ENCODE measurements at regions not wholly inside any gene's neighbourhood (a gene's known extent, or its start where the extent isn't known, plus 50 kb on each side); places are given as distances from the start of the nearest gene placed in this dataset.

- H3K27me3 Mint-ChIP-seq, result no peaks in the 10 kb centered on the region
- peaks cover 0 to 23% (median 4%) of the 10 kb centered on the region in 7 donors for H3K9me3 Mint-ChIP-seq
- no peaks in the 10 kb centered on the region for H3K36me3 Mint-ChIP-seq
- Histone ChIP-seq H3K4me3 (ENCODE audit: low read depth, low read length) (no peak overlapping the region), H3K4me1 (ENCODE audit: control insufficient read depth, insufficient read depth, low read length, poor library complexity, severe bottlenecking) (no peaks in the 10 kb centered on the region), H3K27ac (ENCODE audit: insufficient read depth, low read length, poor library complexity, severe bottlenecking) (no peak overlapping the region), H3K36me3 (ENCODE audit: control insufficient read depth, insufficient read depth, low read length) (no peaks in the 10 kb centered on the region), H3K27me3 (ENCODE audit: control insufficient read depth, insufficient read depth, low read length) (no peaks in the 10 kb centered on the region), H3K9me3 (ENCODE audit: control insufficient read depth in 2 of 2, low read length in 2 of 2) (peaks cover 0 to 5% of the 10 kb centered on the region in 2 experiments)
- ATAC-seq (ENCODE audit: low read depth in 2 of 2), result no peak
- no peak for DNase-seq
- H3K4me3 Mint-ChIP-seq, result no peak overlapping the region
- H3K27ac Mint-ChIP-seq, result no peak overlapping the region
- H3K4me1 Mint-ChIP-seq, result no peaks in the 10 kb centered on the region
These were observed 569.0 kb downstream of the TAF11L14 start for GRCh38 chr5:18203296-18203695.

- H3K4me3 Mint-ChIP-seq, result no peak overlapping the region
- peaks cover 0 to 31% (median 5%) of the 10 kb centered on the region in 7 donors for H3K9me3 Mint-ChIP-seq
- H3K36me3 ChIP-seq (ENCODE audit: control insufficient read depth, insufficient read depth, low read length), result no peaks in the 10 kb centered on the region
- no peaks in the 10 kb centered on the region for H3K4me1 ChIP-seq (ENCODE audit: control insufficient read depth, insufficient read depth, low read length, poor library complexity, severe bottlenecking)
- H3K27me3 ChIP-seq (ENCODE audit: control insufficient read depth, insufficient read depth, low read length), result no peaks in the 10 kb centered on the region
- no peak overlapping the region for H3K27ac ChIP-seq (ENCODE audit: insufficient read depth, low read length, poor library complexity, severe bottlenecking)
- H3K4me3 ChIP-seq (ENCODE audit: low read depth, low read length), result no peak overlapping the region
- H3K4me1 Mint-ChIP-seq, result no peaks in the 10 kb centered on the region
- H3K9me3 ChIP-seq (ENCODE audit: control insufficient read depth in 2 of 2, low read length in 2 of 2), result peaks cover 5% of the 10 kb centered on the region in 2 experiments
- no peak overlapping the region for H3K27ac Mint-ChIP-seq
- H3K27me3 Mint-ChIP-seq, result no peaks in the 10 kb centered on the region
- ATAC-seq (ENCODE audit: low read depth in 2 of 2), result no peak
- H3K36me3 Mint-ChIP-seq, result no peaks in the 10 kb centered on the region
- no peak for DNase-seq
These were observed 579.4 kb downstream of the TAF11L14 start for GRCh38 chr5:18213666-18214065.

- no peak for DNase-seq
- Mint-ChIP-seq H3K36me3 (no peaks in the 10 kb centered on the region), H3K9me3 (peaks cover 0 to 38% (median 5%) of the 10 kb centered on the region in 7 donors), H3K27me3 (no peaks in the 10 kb centered on the region), H3K27ac (no peak overlapping the region), H3K4me1 (no peaks in the 10 kb centered on the region), H3K4me3 (no peak overlapping the region)
- H3K27me3 ChIP-seq (ENCODE audit: control insufficient read depth, insufficient read depth, low read length), result no peaks in the 10 kb centered on the region
- H3K9me3 ChIP-seq (ENCODE audit: control insufficient read depth in 2 of 2, low read length in 2 of 2), result peaks cover 5% of the 10 kb centered on the region in 2 experiments
- no peak overlapping the region for H3K4me3 ChIP-seq (ENCODE audit: low read depth, low read length)
- H3K36me3 ChIP-seq (ENCODE audit: control insufficient read depth, insufficient read depth, low read length), result no peaks in the 10 kb centered on the region
- no peaks in the 10 kb centered on the region for H3K4me1 ChIP-seq (ENCODE audit: control insufficient read depth, insufficient read depth, low read length, poor library complexity, severe bottlenecking)
- no peak for ATAC-seq (ENCODE audit: low read depth in 2 of 2)
- H3K27ac ChIP-seq (ENCODE audit: insufficient read depth, low read length, poor library complexity, severe bottlenecking), result no peak overlapping the region
These were observed 581.8 kb downstream of the TAF11L14 start for GRCh38 chr5:18216016-18216415.

- Mint-ChIP-seq H3K4me1 (no peaks in the 10 kb centered on the region), H3K9me3 (peaks cover 2 to 38% (median 5%) of the 10 kb centered on the region in 7 donors), H3K36me3 (no peaks in the 10 kb centered on the region), H3K4me3 (no peak overlapping the region), H3K27me3 (no peaks in the 10 kb centered on the region), H3K27ac (no peak overlapping the region)
- H3K27ac ChIP-seq (ENCODE audit: insufficient read depth, low read length, poor library complexity, severe bottlenecking), result no peak overlapping the region
- DNase-seq (no peak), ATAC-seq (ENCODE audit: low read depth in 2 of 2) (no peak)
- no peak overlapping the region for H3K4me3 ChIP-seq (ENCODE audit: low read depth, low read length)
- H3K4me1 ChIP-seq (ENCODE audit: control insufficient read depth, insufficient read depth, low read length, poor library complexity, severe bottlenecking), result no peaks in the 10 kb centered on the region
- H3K36me3 ChIP-seq (ENCODE audit: control insufficient read depth, insufficient read depth, low read length), result no peaks in the 10 kb centered on the region
- H3K27me3 ChIP-seq (ENCODE audit: control insufficient read depth, insufficient read depth, low read length), result no peaks in the 10 kb centered on the region
- peaks cover 5% of the 10 kb centered on the region in 2 experiments for H3K9me3 ChIP-seq (ENCODE audit: control insufficient read depth in 2 of 2, low read length in 2 of 2)
These were observed 582.5 kb downstream of the TAF11L14 start for GRCh38 chr5:18216729-18217128.

- peaks cover 0 to 5% of the 10 kb centered on the region in 2 experiments for H3K9me3 ChIP-seq (ENCODE audit: control insufficient read depth in 2 of 2, low read length in 2 of 2)
- Mint-ChIP-seq H3K9me3 (peaks cover 7 to 39% (median 11%) of the 10 kb centered on the region in 7 donors), H3K4me3 (no peak overlapping the region), H3K27ac (no peak overlapping the region), H3K4me1 (no peaks in the 10 kb centered on the region), H3K36me3 (no peaks in the 10 kb centered on the region), H3K27me3 (no peaks in the 10 kb centered on the region)
- no peak overlapping the region for H3K27ac ChIP-seq (ENCODE audit: insufficient read depth, low read length, poor library complexity, severe bottlenecking)
- no peaks in the 10 kb centered on the region for H3K4me1 ChIP-seq (ENCODE audit: control insufficient read depth, insufficient read depth, low read length, poor library complexity, severe bottlenecking)
- no peak overlapping the region for H3K4me3 ChIP-seq (ENCODE audit: low read depth, low read length)
- no peaks in the 10 kb centered on the region for H3K27me3 ChIP-seq (ENCODE audit: control insufficient read depth, insufficient read depth, low read length)
- DNase-seq (no peak), ATAC-seq (ENCODE audit: low read depth in 2 of 2) (no peak)
- no peaks in the 10 kb centered on the region for H3K36me3 ChIP-seq (ENCODE audit: control insufficient read depth, insufficient read depth, low read length)
These were observed 585.0 kb downstream of the TAF11L14 start for GRCh38 chr5:18219241-18219640.

DNA sequence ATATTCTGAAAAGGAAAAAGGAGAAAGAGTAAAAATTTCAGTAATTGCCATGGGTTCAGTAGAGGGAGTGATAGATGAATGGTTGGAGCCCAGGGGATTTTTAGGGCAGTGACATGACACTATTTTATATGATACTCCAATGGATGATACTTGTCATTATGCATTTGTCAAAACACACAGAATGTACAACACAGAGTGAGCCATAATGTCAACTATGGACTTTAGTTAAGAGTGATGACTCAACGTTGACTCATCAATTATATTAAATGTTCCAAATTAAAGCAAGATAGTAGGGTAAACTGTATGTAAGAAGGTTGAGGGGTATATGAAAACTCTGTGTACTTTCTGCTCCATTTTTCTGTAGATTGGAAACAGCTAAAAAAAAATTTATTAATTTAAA, 586.4 kb downstream of the TAF11L14 start:
- no peaks in the 10 kb centered on the region for H3K27me3 Mint-ChIP-seq
- no peaks in the 10 kb centered on the region for H3K36me3 Mint-ChIP-seq
- no peak overlapping the region for H3K27ac Mint-ChIP-seq
- no peak overlapping the region for H3K4me3 Mint-ChIP-seq
- Histone ChIP-seq H3K27ac (ENCODE audit: insufficient read depth, low read length, poor library complexity, severe bottlenecking) (no peak overlapping the region), H3K9me3 (ENCODE audit: control insufficient read depth in 2 of 2, low read length in 2 of 2) (no peaks in the 10 kb centered on the region), H3K36me3 (ENCODE audit: control insufficient read depth, insufficient read depth, low read length) (no peaks in the 10 kb centered on the region), H3K27me3 (ENCODE audit: control insufficient read depth, insufficient read depth, low read length) (no peaks in the 10 kb centered on the region), H3K4me3 (ENCODE audit: low read depth, low read length) (no peak overlapping the region), H3K4me1 (ENCODE audit: control insufficient read depth, insufficient read depth, low read length, poor library complexity, severe bottlenecking) (no peaks in the 10 kb centered on the region)
- H3K9me3 Mint-ChIP-seq, result peaks cover 7 to 37% (median 11%) of the 10 kb centered on the region in 7 donors
- no peak for ATAC-seq (ENCODE audit: low read depth in 2 of 2)
- DNase-seq, result no peak
- no peaks in the 10 kb centered on the region for H3K4me1 Mint-ChIP-seq

DNA sequence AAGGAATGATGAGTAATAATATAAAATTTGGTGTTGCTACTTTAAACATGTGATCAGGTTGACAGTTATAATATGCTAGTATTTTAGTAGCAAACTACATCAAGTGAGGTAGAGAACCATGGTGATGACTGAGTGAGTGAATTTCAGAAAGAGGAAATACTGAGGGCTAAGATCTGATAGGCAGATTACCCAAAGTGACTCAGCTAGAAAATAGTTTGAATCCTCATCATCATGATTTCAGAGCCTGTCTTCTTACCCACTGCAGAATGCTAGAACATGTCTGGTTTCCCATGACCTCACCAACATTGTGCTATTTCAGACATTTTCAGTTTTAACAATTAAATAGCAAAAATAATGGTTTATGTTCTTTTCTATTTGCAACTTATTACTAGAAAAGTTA, 602.1 kb downstream of the TAF11L14 start:
- ATAC-seq (ENCODE audit: low read depth in 2 of 2) (no peak), DNase-seq (no peak)
- H3K9me3 Mint-ChIP-seq, result peaks cover 0 to 19% (median 7%) of the 10 kb centered on the region in 7 donors
- no peaks in the 10 kb centered on the region for H3K36me3 Mint-ChIP-seq
- no peak overlapping the region for H3K27ac Mint-ChIP-seq
- Histone ChIP-seq H3K27me3 (ENCODE audit: control insufficient read depth, insufficient read depth, low read length) (no peaks in the 10 kb centered on the region), H3K4me3 (ENCODE audit: low read depth, low read length) (no peak overlapping the region), H3K4me1 (ENCODE audit: control insufficient read depth, insufficient read depth, low read length, poor library complexity, severe bottlenecking) (no peaks in the 10 kb centered on the region), H3K27ac (ENCODE audit: insufficient read depth, low read length, poor library complexity, severe bottlenecking) (no peak overlapping the region), H3K9me3 (ENCODE audit: control insufficient read depth in 2 of 2, low read length in 2 of 2) (no peaks in the 10 kb centered on the region), H3K36me3 (ENCODE audit: control insufficient read depth, insufficient read depth, low read length) (no peaks in the 10 kb centered on the region)
- H3K4me1 Mint-ChIP-seq, result no peaks in the 10 kb centered on the region
- H3K4me3 Mint-ChIP-seq, result no peak overlapping the region
- H3K27me3 Mint-ChIP-seq, result no peaks in the 10 kb centered on the region

GRCh38 chr5:18238321-18238720, 604.1 kb downstream of the TAF11L14 start:
- ATAC-seq (ENCODE audit: low read depth in 2 of 2) (no peak), DNase-seq (no peak)
- Mint-ChIP-seq H3K4me1 (no peaks in the 10 kb centered on the region), H3K36me3 (no peaks in the 10 kb centered on the region), H3K9me3 (peaks cover 0 to 15% (median 7%) of the 10 kb centered on the region in 7 donors), H3K4me3 (no peak overlapping the region), H3K27me3 (no peaks in the 10 kb centered on the region), H3K27ac (no peak overlapping the region)
- Histone ChIP-seq H3K27me3 (ENCODE audit: control insufficient read depth, insufficient read depth, low read length) (no peaks in the 10 kb centered on the region), H3K27ac (ENCODE audit: insufficient read depth, low read length, poor library complexity, severe bottlenecking) (no peak overlapping the region), H3K4me1 (ENCODE audit: control insufficient read depth, insufficient read depth, low read length, poor library complexity, severe bottlenecking) (no peaks in the 10 kb centered on the region), H3K36me3 (ENCODE audit: control insufficient read depth, insufficient read depth, low read length) (no peaks in the 10 kb centered on the region), H3K9me3 (ENCODE audit: control insufficient read depth in 2 of 2, low read length in 2 of 2) (no peaks in the 10 kb centered on the region), H3K4me3 (ENCODE audit: low read depth, low read length) (no peak overlapping the region)
